Peyer's patch (tissue), 4 donors: ENCODE measurements at regions not wholly inside any gene's neighbourhood (a gene's known extent, or its start where the extent isn't known, plus 50 kb on each side); places are given as distances from the start of the nearest gene placed in this dataset.

Source experiments
- DNase-seq, 3 donors: peaks; one replicate each; pipeline ENCODE4 v3.0.0-alpha.2; 2017 to 2019
- H3K27ac ChIP-seq, 4 donors: fragments of 200-600 bp; sonication (generic); one replicate each; pipeline ENCODE4 v1.5.1; 2016 to 2019
- H3K27me3 ChIP-seq, 2 donors: fragments of 200-600 bp; sonication (generic); one replicate each; pipeline ENCODE4 v1.5.1; 2019
- H3K36me3 ChIP-seq, 3 donors: fragments of 200-600 bp; sonication (generic); one replicate each; pipeline ENCODE4 v1.5.1; 2016 to 2019
- H3K4me1 ChIP-seq, 4 donors: fragments of 200-600 bp; sonication (generic); one replicate each; pipeline ENCODE4 v1.5.1; 2016 to 2019
- H3K4me3 ChIP-seq, 4 donors: fragments of 200-600 bp; sonication (generic); 1 replicate in 3 of 4; 2 replicates in 1 of 4; pipeline ENCODE4 v1.5.1; 2016 to 2019; ENCODE audit warnings: mild to moderate bottlenecking in 1 of 4
- H3K9me3 ChIP-seq, 4 donors: fragments of 200-600 bp; sonication (generic); one replicate each; pipeline ENCODE4 v1.5.1; 2016 to 2019; ENCODE audit warnings: mild to moderate bottlenecking in 1 of 4
- POLR2A ChIP-seq, 2 donors: fragments of 450-650 bp; IDR thresholded peaks; one replicate each; pipeline ENCODE4 v1.5.1; 2017; ENCODE audit warnings: antibody characterized with exemption in 2 of 2, mild to moderate bottlenecking in 2 of 2, moderate library complexity in 2 of 2
- TF ChIP-seq, protein P1 (sequence below), 6 experiments: fragments of 450-650 bp in 4 of 6; fragments of 200-600 bp in 2 of 6; sonication (generic) in 1 of 6; IDR thresholded peaks; one replicate each; pipeline ENCODE4 v1.5.1; 2017 to 2019; ENCODE audit warnings: antibody characterized with exemption in 6 of 6, mild to moderate bottlenecking in 3 of 6, moderate library complexity in 1 of 6

DNA sequence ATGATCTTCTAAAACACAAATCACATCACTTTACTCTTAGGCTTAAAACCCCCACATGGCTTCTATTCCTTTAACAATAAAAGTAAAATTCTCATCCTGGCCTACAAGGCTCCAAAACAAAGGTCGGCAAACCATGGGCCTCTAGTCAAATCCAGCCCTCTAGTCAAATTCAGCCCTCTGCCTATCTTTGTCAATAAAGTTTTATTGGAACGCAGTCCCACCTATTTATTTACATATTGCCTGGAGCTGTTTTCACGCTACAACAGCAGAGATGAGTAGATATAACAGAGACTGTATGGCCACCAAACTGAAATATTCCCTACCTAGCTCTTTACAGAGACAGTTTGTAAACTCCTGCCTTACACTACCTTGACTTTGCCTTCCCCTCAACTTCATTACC lies 178.8 kb downstream of the PTPN20 start:
- Histone ChIP-seq H3K27me3 (no peaks in the 10 kb centered on the region), H3K9me3 (no peaks in the 10 kb centered on the region), H3K4me3 (no peak overlapping the region), H3K36me3 (no peaks in the 10 kb centered on the region), H3K27ac (no peak overlapping the region), H3K4me1 (no peaks in the 10 kb centered on the region)
- no peak for DNase-seq
- TF ChIP-seq, protein P1, sequence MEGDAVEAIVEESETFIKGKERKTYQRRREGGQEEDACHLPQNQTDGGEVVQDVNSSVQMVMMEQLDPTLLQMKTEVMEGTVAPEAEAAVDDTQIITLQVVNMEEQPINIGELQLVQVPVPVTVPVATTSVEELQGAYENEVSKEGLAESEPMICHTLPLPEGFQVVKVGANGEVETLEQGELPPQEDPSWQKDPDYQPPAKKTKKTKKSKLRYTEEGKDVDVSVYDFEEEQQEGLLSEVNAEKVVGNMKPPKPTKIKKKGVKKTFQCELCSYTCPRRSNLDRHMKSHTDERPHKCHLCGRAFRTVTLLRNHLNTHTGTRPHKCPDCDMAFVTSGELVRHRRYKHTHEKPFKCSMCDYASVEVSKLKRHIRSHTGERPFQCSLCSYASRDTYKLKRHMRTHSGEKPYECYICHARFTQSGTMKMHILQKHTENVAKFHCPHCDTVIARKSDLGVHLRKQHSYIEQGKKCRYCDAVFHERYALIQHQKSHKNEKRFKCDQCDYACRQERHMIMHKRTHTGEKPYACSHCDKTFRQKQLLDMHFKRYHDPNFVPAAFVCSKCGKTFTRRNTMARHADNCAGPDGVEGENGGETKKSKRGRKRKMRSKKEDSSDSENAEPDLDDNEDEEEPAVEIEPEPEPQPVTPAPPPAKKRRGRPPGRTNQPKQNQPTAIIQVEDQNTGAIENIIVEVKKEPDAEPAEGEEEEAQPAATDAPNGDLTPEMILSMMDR (IDR thresholded peaks at IDR 0.05): no peak
- no peak for TF ChIP-seq POLR2A (IDR thresholded peaks at IDR 0.05)

DNA sequence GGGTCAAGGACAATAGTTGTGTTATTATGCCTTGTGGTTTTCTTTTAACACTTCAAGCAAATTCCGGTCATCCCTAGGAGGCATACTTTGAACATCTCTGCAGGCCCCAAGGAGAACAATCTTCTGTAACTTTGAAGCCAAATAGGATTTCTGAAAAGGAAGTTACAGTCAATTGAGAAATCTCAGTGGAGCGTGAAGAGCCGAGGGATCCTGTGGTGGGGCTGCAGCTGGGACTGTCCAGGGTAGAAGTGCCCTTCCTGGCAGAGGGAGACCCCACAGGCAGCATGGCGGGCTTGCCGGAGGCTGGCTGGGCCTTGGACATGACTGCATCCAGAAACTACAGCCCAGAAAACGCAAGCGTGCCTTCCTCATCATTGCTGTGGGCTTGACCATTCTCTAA lies 179.7 kb downstream of the PTPN20 start:
- Histone ChIP-seq H3K4me3 (no peak overlapping the region), H3K27me3 (no peaks in the 10 kb centered on the region), H3K9me3 (no peaks in the 10 kb centered on the region), H3K36me3 (no peaks in the 10 kb centered on the region), H3K4me1 (no peaks in the 10 kb centered on the region), H3K27ac (no peak overlapping the region)
- DNase-seq: no peak
- TF ChIP-seq POLR2A (IDR thresholded peaks at IDR 0.05): no peak
- TF ChIP-seq, protein P1 (IDR thresholded peaks at IDR 0.05): no peak

DNA sequence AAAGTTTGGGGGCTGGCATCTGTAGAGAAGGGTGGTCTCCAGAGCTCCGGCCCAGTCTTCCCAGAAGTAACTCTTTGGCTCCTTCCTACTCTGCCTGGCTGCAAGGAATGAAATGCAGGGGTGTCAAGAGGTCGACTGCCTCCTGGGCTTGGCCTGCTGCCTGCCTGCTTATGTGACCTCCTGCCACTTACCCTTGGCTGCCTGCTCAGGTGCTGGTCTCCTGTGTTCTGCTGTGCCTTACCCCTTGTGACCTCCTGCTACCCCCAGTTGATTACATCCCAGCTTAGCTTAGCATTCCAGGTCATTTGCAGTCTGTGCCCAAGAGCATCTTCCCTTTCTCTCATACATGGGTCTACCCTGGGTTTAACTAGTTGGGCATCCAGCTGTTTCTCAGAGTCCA lies 180.2 kb downstream of the PTPN20 start:
- DNase-seq: no peak
- H3K27ac ChIP-seq: no peak overlapping the region
- H3K36me3 ChIP-seq: no peaks in the 10 kb centered on the region
- no peaks in the 10 kb centered on the region for H3K4me1 ChIP-seq
- H3K27me3 ChIP-seq: no peaks in the 10 kb centered on the region
- TF ChIP-seq, protein P1 (IDR thresholded peaks at IDR 0.05): no peak
- TF ChIP-seq POLR2A (IDR thresholded peaks at IDR 0.05): no peak
- no peaks in the 10 kb centered on the region for H3K9me3 ChIP-seq
- H3K4me3 ChIP-seq: no peak overlapping the region

DNA sequence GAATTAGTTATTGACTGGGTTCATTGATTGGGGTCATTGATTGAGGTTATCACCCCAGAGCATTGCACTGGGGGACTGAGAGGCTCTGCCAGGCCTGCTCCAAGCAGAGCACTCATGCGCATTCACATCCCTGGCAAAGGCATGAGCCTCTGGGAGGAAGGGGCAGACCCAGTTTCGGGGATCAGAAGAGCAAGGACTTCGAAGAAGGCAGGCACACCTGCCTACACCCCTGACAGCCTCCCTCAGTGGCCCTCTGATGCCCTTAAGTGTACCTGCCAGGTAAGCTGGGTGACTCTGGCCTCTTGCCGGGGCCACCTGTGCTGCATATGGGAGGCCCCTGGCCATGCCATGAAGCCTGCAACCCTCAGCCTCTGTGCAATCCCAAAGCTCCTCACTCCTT lies 181.1 kb downstream of the PTPN20 start:
- H3K36me3 ChIP-seq: no peaks in the 10 kb centered on the region
- TF ChIP-seq POLR2A (IDR thresholded peaks at IDR 0.05): no peak
- TF ChIP-seq, protein P1 (IDR thresholded peaks at IDR 0.05): no peak
- H3K4me1 ChIP-seq: no peaks in the 10 kb centered on the region
- no peak overlapping the region for H3K4me3 ChIP-seq
- H3K27me3 ChIP-seq: no peaks in the 10 kb centered on the region
- H3K9me3 ChIP-seq: no peaks in the 10 kb centered on the region
- no peak for DNase-seq
- no peak overlapping the region for H3K27ac ChIP-seq

DNA sequence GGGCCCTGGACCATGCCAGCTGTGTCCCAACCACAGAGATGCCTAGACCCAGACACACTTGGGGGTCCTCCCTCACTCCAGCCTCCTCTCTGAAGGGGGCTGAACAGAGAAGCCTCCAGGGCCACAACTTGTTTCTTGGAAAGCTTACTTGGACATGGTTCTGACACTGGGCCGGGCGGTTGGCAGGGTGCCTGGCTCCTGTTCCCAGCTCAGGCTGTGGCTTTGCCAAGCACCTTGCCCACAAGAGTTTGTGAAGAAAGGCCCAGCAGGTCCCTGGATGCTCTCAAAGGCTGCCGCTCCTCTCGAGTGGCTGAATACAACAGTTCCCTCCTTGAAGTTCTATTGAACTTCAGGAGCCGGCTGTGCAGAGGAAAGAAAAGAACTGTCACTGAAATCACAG lies 181.6 kb downstream of the PTPN20 start:
- DNase-seq: no peak
- no peak for TF ChIP-seq POLR2A (IDR thresholded peaks at IDR 0.05)
- TF ChIP-seq, protein P1 (IDR thresholded peaks at IDR 0.05): no peak

DNA sequence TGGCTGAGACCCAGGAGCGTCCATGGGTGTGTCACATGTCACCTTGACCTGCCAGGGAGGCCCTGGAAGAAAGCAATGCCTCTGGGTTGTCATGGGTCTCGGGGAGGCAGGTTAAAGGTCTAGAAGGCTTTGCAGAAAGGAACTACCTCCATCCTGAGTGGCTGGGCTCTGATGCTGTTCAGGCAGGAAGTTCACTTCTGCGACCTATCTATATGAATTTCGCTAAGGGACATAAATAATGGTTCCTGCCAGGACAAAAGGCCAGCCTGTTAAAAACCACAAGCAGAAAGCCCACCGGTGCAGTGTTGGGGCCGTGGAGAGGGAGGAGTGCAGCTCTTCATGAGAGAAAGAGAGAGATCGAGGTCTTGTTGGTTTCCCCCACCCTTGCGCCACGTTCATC lies 182.9 kb downstream of the PTPN20 start:
- H3K4me1 ChIP-seq: no peaks in the 10 kb centered on the region
- no peak overlapping the region for H3K4me3 ChIP-seq
- no peak for DNase-seq
- no peak for TF ChIP-seq POLR2A (IDR thresholded peaks at IDR 0.05)
- H3K27me3 ChIP-seq: no peaks in the 10 kb centered on the region
- H3K9me3 ChIP-seq: no peaks in the 10 kb centered on the region
- H3K27ac ChIP-seq: no peak overlapping the region
- H3K36me3 ChIP-seq: no peaks in the 10 kb centered on the region

More for the DNA sequence above, 181.6 kb downstream of the PTPN20 start:
- H3K9me3 ChIP-seq: no peaks in the 10 kb centered on the region
- H3K27ac ChIP-seq: no peak overlapping the region
- no peaks in the 10 kb centered on the region for H3K36me3 ChIP-seq
- no peaks in the 10 kb centered on the region for H3K4me1 ChIP-seq
- H3K27me3 ChIP-seq: no peaks in the 10 kb centered on the region
- H3K4me3 ChIP-seq: no peak overlapping the region
